ENCODE measurements at regions not wholly inside any gene's neighbourhood (a gene's known extent, or its start where the extent isn't known, plus 50 kb on each side); places are given as distances from the start of the nearest gene placed in this dataset.

GRCh38 chr9:26551971-26552370, 340.6 kb downstream of the CAAP1 start:
- no peak overlapping the region for H3K27ac Mint-ChIP-seq (ENCODE audit: unreplicated experiment)
- H3K4me3 Mint-ChIP-seq (ENCODE audit: unreplicated experiment), result no peak overlapping the region
- H3K36me3 Mint-ChIP-seq (ENCODE audit: low read depth), result no peaks in the 10 kb centered on the region
- no peaks in the 10 kb centered on the region for H3K4me1 Mint-ChIP-seq (ENCODE audit: low read depth)
- TF ChIP-seq CTCF (IDR thresholded peaks at IDR 0.05), result no peak
- H3K9me3 Mint-ChIP-seq (ENCODE audit: low read depth), result no peaks in the 10 kb centered on the region
- DNase-seq (ENCODE audit: low spot score), result no peak
- H3K27me3 Mint-ChIP-seq (ENCODE audit: low read depth), result peaks cover 2% of the 10 kb centered on the region

- no peak overlapping the region for H3K4me3 Mint-ChIP-seq (ENCODE audit: unreplicated experiment)
- H3K4me1 Mint-ChIP-seq (ENCODE audit: low read depth), result no peaks in the 10 kb centered on the region
- no peak for DNase-seq (ENCODE audit: low spot score)
- H3K9me3 Mint-ChIP-seq (ENCODE audit: low read depth), result no peaks in the 10 kb centered on the region
- no peaks in the 10 kb centered on the region for H3K36me3 Mint-ChIP-seq (ENCODE audit: low read depth)
- TF ChIP-seq CTCF (IDR thresholded peaks at IDR 0.05), result no peak
- H3K27ac Mint-ChIP-seq (ENCODE audit: unreplicated experiment), result no peak overlapping the region
- peaks cover 2% of the 10 kb centered on the region for H3K27me3 Mint-ChIP-seq (ENCODE audit: low read depth)
Observed at GRCh38 chr9:26551451-26551850, 341.2 kb downstream of the CAAP1 start.

GRCh38 chr9:26548781-26549290, 343.8 kb downstream of the CAAP1 start:
- H3K36me3 Mint-ChIP-seq (ENCODE audit: low read depth), result no peaks in the 10 kb centered on the region
- H3K4me1 Mint-ChIP-seq (ENCODE audit: low read depth), result no peaks in the 10 kb centered on the region
- H3K4me3 Mint-ChIP-seq (ENCODE audit: unreplicated experiment), result no peak overlapping the region
- DNase-seq (ENCODE audit: low spot score), result no peak
- no peak overlapping the region for H3K27ac Mint-ChIP-seq (ENCODE audit: unreplicated experiment)
- H3K27me3 Mint-ChIP-seq (ENCODE audit: low read depth), result peaks cover 2% of the 10 kb centered on the region
- peaks cover 8% of the 10 kb centered on the region for H3K9me3 Mint-ChIP-seq (ENCODE audit: low read depth)
- no peak for TF ChIP-seq CTCF (IDR thresholded peaks at IDR 0.05)

GRCh38 chr9:26539867-26540493, 352.6 kb downstream of the CAAP1 start:
- Mint-ChIP-seq H3K4me3 (ENCODE audit: unreplicated experiment) (no peak overlapping the region), H3K27ac (ENCODE audit: unreplicated experiment) (no peak overlapping the region), H3K9me3 (ENCODE audit: low read depth) (peaks cover 33% of the 10 kb centered on the region), H3K4me1 (ENCODE audit: low read depth) (no peaks in the 10 kb centered on the region), H3K27me3 (ENCODE audit: low read depth) (no peaks in the 10 kb centered on the region), H3K36me3 (ENCODE audit: low read depth) (no peaks in the 10 kb centered on the region)
- DNase-seq (ENCODE audit: low spot score), result no peak
- TF ChIP-seq CTCF (IDR thresholded peaks at IDR 0.05), result no peak

- Mint-ChIP-seq H3K36me3 (ENCODE audit: low read depth) (no peaks in the 10 kb centered on the region), H3K9me3 (ENCODE audit: low read depth) (peaks cover 23% of the 10 kb centered on the region), H3K27me3 (ENCODE audit: low read depth) (peaks cover 3% of the 10 kb centered on the region), H3K4me1 (ENCODE audit: low read depth) (no peaks in the 10 kb centered on the region), H3K4me3 (ENCODE audit: unreplicated experiment) (no peak overlapping the region), H3K27ac (ENCODE audit: unreplicated experiment) (no peak overlapping the region)
- no peak for DNase-seq (ENCODE audit: low spot score)
- no peak for TF ChIP-seq CTCF (IDR thresholded peaks at IDR 0.05)
Observed at GRCh38 chr9:26537211-26537610, 355.4 kb downstream of the CAAP1 start.
